PC-3 (cell line): ENCODE measurements at regions not wholly inside any gene's neighbourhood (a gene's known extent, or its start where the extent isn't known, plus 50 kb on each side); places are given as distances from the start of the nearest gene placed in this dataset.
A peak's percentile ranks its signal among the peaks of the same experiment; 100 is the strongest.

ENCODE experiments used
- ATAC-seq: fragments of 200-7000 bp; cut with Tn5 transposase; 2 replicates; pipeline ENCODE4 v1.9.1; 2020; ENCODE audit warnings: mild to moderate bottlenecking, moderate library complexity
- BruUV-seq: library from RNA; stranded (reverse); fragments of 400-500 nt; replicated peaks from 2 replicates; lab custom pipeline; 2021; lab: Mats Ljungman, UMichigan
- CTCF ChIA-PET: fragments of 300-600 bp; sonication (Branson Sonifier 250); formaldehyde crosslinking; loops from one replicate; lab custom pipeline; 2022; ENCODE audit warnings: antibody characterized with exemption; lab: Charles Lee
- POLR2A ChIA-PET: fragments of 300-600 bp; sonication (Branson Sonifier 250); formaldehyde crosslinking; loops from one replicate; lab custom pipeline; 2022; ENCODE audit warnings: antibody characterized with exemption; ENCODE audit not compliant: unreplicated experiment; lab: Charles Lee
- DNase-seq: peaks from one replicate; pipeline ENCODE4 v3.0.0-alpha.2; 2015
- H2AFZ ChIP-seq: fragments of 300-600 bp; sonication (generic); 2 replicates; pipeline ENCODE4 v1.6.0; 2016; ENCODE audit warnings: antibody characterized with exemption, low read length
- H3F3A ChIP-seq: fragments of 300-600 bp; sonication (generic); one replicate; pipeline ENCODE4 v1.6.0; 2017; ENCODE audit warnings: antibody characterized with exemption, low read length, control low read depth, mild to moderate bottlenecking; ENCODE audit not compliant: unreplicated experiment
- H3K27ac ChIP-seq: fragments of 300-600 bp; sonication (generic); 2 replicates; pipeline ENCODE4 v1.5.1; 2016; ENCODE audit warnings: mild to moderate bottlenecking, low read length
- H3K27me3 ChIP-seq: fragments of 300-600 bp; sonication (generic); 2 replicates; pipeline ENCODE4 v1.6.1; 2016; ENCODE audit warnings: low read length, mixed read lengths
- H3K36me3 ChIP-seq: fragments of 300-600 bp; sonication (generic); 2 replicates; pipeline ENCODE4 v1.6.1; 2016; ENCODE audit warnings: low read depth, mixed run types, low read length, mixed read lengths
- H3K4me1 ChIP-seq: fragments of 300-600 bp; sonication (generic); 2 replicates; pipeline ENCODE4 v1.5.1; 2016; ENCODE audit warnings: low read length; ENCODE audit not compliant: insufficient read depth
- H3K4me2 ChIP-seq: fragments of 300-600 bp; sonication (generic); 2 replicates; pipeline ENCODE4 v1.6.0; 2016; ENCODE audit warnings: low read length
- H3K4me3 ChIP-seq: fragments of 300-600 bp; sonication (generic); 2 replicates; pipeline ENCODE4 v1.5.1; 2016; ENCODE audit warnings: mild to moderate bottlenecking, low read length, mixed read lengths
- H3K79me2 ChIP-seq: fragments of 300-600 bp; sonication (generic); 2 replicates; pipeline ENCODE4 v1.6.1; 2017; ENCODE audit warnings: low read length, mixed read lengths
- H3K9ac ChIP-seq: fragments of 300-600 bp; sonication (generic); 2 replicates; pipeline ENCODE4 v1.6.0; 2016; ENCODE audit warnings: mild to moderate bottlenecking, low read length
- H3K9me2 ChIP-seq: fragments of 300-600 bp; sonication (generic); replicated peaks from 2 replicates; pipeline ENCODE4 v1.6.1; 2016; ENCODE audit warnings: mixed run types, low read length, mixed read lengths
- H3K9me3 ChIP-seq: fragments of 300-600 bp; sonication (generic); 2 replicates; pipeline ENCODE4 v1.6.1; 2016; ENCODE audit warnings: low read length, mixed read lengths
- H4K20me1 ChIP-seq: fragments of 300-600 bp; sonication (generic); 2 replicates; pipeline ENCODE4 v1.6.1; 2016; ENCODE audit warnings: low read length, mixed read lengths
- EZH2 ChIP-seq: fragments of 300-600 bp; sonication (generic); IDR thresholded peaks from one replicate; pipeline ENCODE4 v1.6.1; 2017; ENCODE audit warnings: antibody characterized with exemption, mild to moderate bottlenecking, low read length; ENCODE audit not compliant: unreplicated experiment
- EZH2phosphoT487 ChIP-seq: fragments of 300-600 bp; sonication (generic); IDR thresholded peaks from 2 replicates; pipeline ENCODE4 v1.6.1; 2018; ENCODE audit warnings: mild to moderate bottlenecking, antibody characterized with exemption, low read length, borderline replicate concordance
- intact Hi-C: fragments of 100-400 bp; cut with micrococcal nuclease; formaldehyde crosslinking; loops from 2 replicates; pipeline ENCODE4 v1.9.0; 2023
- TF ChIP-seq, protein P1 (sequence below): fragments of 300-600 bp; sonication (generic); conservative IDR thresholded peaks from 2 replicates; pipeline ENCODE4 v1.5.1; 2017; ENCODE audit warnings: antibody characterized with exemption, low read depth, mild to moderate bottlenecking, low read length

- Histone ChIP-seq H4K20me1 (no peaks in the 10 kb centered on the region), H3F3A (no peaks in the 10 kb centered on the region), H3K4me3 (no peak overlapping the region), H3K9ac (no peak overlapping the region), H3K9me2 (no peaks in the 10 kb centered on the region), H3K79me2 (no peaks in the 10 kb centered on the region), H2AFZ (no peak overlapping the region), H3K27ac (peak overlapping the region; percentile 83; the same call in 1 of the 2 replicates), H3K36me3 (no peaks in the 10 kb centered on the region), H3K27me3 (no peaks in the 10 kb centered on the region), H3K9me3 (no peaks in the 10 kb centered on the region), H3K4me2 (no peak overlapping the region), H3K4me1 (peaks cover 27% of the 10 kb centered on the region)
- ATAC-seq (no peak), DNase-seq (no peak)
- POLR2A ChIA-PET: no interaction called here
- CTCF ChIA-PET: interaction anchor here (0.6 kb wide), 1 partner anchor 367 kb away, joined by 3 read pairs; no protein-coding TSS in a partner anchor
- no TSS peak for BruUV-seq
- intact Hi-C loops: no loop called here
- TF ChIP-seq EZH2phosphoT487 (no peak), EZH2 (no peak)
- TF ChIP-seq, protein P1, sequence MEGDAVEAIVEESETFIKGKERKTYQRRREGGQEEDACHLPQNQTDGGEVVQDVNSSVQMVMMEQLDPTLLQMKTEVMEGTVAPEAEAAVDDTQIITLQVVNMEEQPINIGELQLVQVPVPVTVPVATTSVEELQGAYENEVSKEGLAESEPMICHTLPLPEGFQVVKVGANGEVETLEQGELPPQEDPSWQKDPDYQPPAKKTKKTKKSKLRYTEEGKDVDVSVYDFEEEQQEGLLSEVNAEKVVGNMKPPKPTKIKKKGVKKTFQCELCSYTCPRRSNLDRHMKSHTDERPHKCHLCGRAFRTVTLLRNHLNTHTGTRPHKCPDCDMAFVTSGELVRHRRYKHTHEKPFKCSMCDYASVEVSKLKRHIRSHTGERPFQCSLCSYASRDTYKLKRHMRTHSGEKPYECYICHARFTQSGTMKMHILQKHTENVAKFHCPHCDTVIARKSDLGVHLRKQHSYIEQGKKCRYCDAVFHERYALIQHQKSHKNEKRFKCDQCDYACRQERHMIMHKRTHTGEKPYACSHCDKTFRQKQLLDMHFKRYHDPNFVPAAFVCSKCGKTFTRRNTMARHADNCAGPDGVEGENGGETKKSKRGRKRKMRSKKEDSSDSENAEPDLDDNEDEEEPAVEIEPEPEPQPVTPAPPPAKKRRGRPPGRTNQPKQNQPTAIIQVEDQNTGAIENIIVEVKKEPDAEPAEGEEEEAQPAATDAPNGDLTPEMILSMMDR: no peak
Observed at GRCh38 chr18:27411013-27411412, 225.9 kb upstream of the CHST9 start.

GRCh38 chr18:27404855-27405254, 219.7 kb upstream of the CHST9 start:
- Histone ChIP-seq H3F3A (no peaks in the 10 kb centered on the region), H3K9me3 (no peaks in the 10 kb centered on the region), H3K9ac (no peak overlapping the region), H3K9me2 (no peaks in the 10 kb centered on the region), H3K79me2 (no peaks in the 10 kb centered on the region), H2AFZ (no peak overlapping the region), H3K4me1 (peaks cover 9% of the 10 kb centered on the region), H3K27me3 (no peaks in the 10 kb centered on the region), H3K4me2 (peak overlapping the region; percentile 21; the same call in 1 of the 2 replicates), H3K36me3 (no peaks in the 10 kb centered on the region), H3K27ac (no peak overlapping the region), H3K4me3 (no peak overlapping the region), H4K20me1 (no peaks in the 10 kb centered on the region)
- no peak for TF ChIP-seq EZH2phosphoT487
- no peak for TF ChIP-seq EZH2
- TF ChIP-seq, protein P1: no peak
- POLR2A ChIA-PET: no interaction called here
- BruUV-seq: no TSS peak
- ATAC-seq: peak; percentile 37
- DNase-seq: peak; percentile 60
- CTCF ChIA-PET: no interaction called here
- intact Hi-C loops: no loop called here

GRCh38 chr18:27400001-27400400, 214.9 kb upstream of the CHST9 start:
- Histone ChIP-seq H4K20me1 (no peaks in the 10 kb centered on the region), H3F3A (no peaks in the 10 kb centered on the region), H2AFZ (no peak overlapping the region), H3K36me3 (no peaks in the 10 kb centered on the region), H3K79me2 (no peaks in the 10 kb centered on the region), H3K4me2 (no peak overlapping the region), H3K9me3 (no peaks in the 10 kb centered on the region), H3K27me3 (no peaks in the 10 kb centered on the region), H3K27ac (no peak overlapping the region), H3K9me2 (no peaks in the 10 kb centered on the region), H3K4me1 (peaks cover 7% of the 10 kb centered on the region), H3K9ac (no peak overlapping the region), H3K4me3 (no peak overlapping the region)
- TF ChIP-seq, protein P1: peak; percentile 42
- TF ChIP-seq EZH2phosphoT487 (no peak), EZH2 (no peak)
- ATAC-seq (no peak), DNase-seq (peak; percentile 17)
- intact Hi-C loops: no loop called here
- no TSS peak for BruUV-seq
- ChIA-PET POLR2A (no interaction called here), CTCF (no interaction called here)
